GM12878 (cell line): ENCODE measurements at regions not wholly inside any gene's neighbourhood (a gene's known extent, or its start where the extent isn't known, plus 50 kb on each side); places are given as distances from the start of the nearest gene placed in this dataset.

Source experiments
- ATAC-seq: fragments of 200-7000 bp; cut with Tn5 transposase; 3 replicates; pipeline ENCODE4 v1.9.1; 2020; ENCODE audit warnings: mild to moderate bottlenecking, moderate library complexity
- BruUV-seq: library from RNA; stranded (reverse); fragments of 400-500 nt; replicated peaks from 2 replicates; lab custom pipeline; 2021; lab: Mats Ljungman, UMichigan
- CTCF ChIA-PET: fragments of 300-600 bp; sonication (Branson Sonifier 250); formaldehyde crosslinking; extraction: SDS; loops from one replicate; lab custom pipeline; 2021; ENCODE audit warnings: inconsistent platforms; lab: Yijun Ruan, JAX
- POLR2A ChIA-PET: fragments of 350-600 bp; formaldehyde crosslinking; extraction: SDS; loops from one replicate; lab custom pipeline; 2021; ENCODE audit warnings: inconsistent platforms; lab: Charles Lee
- RAD21 ChIA-PET: fragments of 300-600 bp; sonication (Branson Sonifier 250); formaldehyde crosslinking; loops from one replicate; lab custom pipeline; 2023; ENCODE audit warnings: antibody characterized with exemption; ENCODE audit not compliant: unreplicated experiment; lab: Charles Lee
- SMC1A ChIA-PET: fragments of 300-600 bp; sonication (Branson Sonifier 250); formaldehyde crosslinking; loops from one replicate; lab custom pipeline; 2023; ENCODE audit not compliant: unreplicated experiment, uncharacterized antibody; lab: Charles Lee
- DNase-seq: peaks from one replicate; pipeline ENCODE4 v3.0.0-alpha.2; 2011; ENCODE audit warnings: low read depth, low spot score
- FAIRE-seq: peaks from 3 replicates; lab custom pipeline; 2011; peaks lifted over from hg19 to GRCh38; lab: Jason Lieb, UNC
- H2AFZ ChIP-seq: 2 replicates; pipeline ENCODE4 v1.6.0; 2011; ENCODE audit warnings: low read depth, low read length, control low read depth; ENCODE audit not compliant: control insufficient read depth
- H3K27ac ChIP-seq: 2 replicates; pipeline ENCODE4 v1.5.1; 2011; ENCODE audit warnings: control low read depth; ENCODE audit not compliant: control insufficient read depth, insufficient read depth
- H3K27me3 ChIP-seq, 2 experiments: replicated peaks in 1 of 2; 2 replicates each; pipeline versions ENCODE4 v1.6.0 to v1.6.1; 2011; ENCODE audit warnings: low read length in 1 of 2; ENCODE audit not compliant: control insufficient read depth in 2 of 2, insufficient read depth in 2 of 2
- H3K36me3 ChIP-seq, 2 experiments: 2 replicates each; pipeline ENCODE4 v1.5.1; 2011; ENCODE audit warnings: low read length in 1 of 2; ENCODE audit not compliant: control insufficient read depth in 2 of 2, insufficient read depth in 2 of 2
- H3K4me1 ChIP-seq: 2 replicates; pipeline ENCODE4 v1.6.1; 2011; ENCODE audit warnings: mild to moderate bottlenecking, low read length, moderate library complexity, mixed read lengths; ENCODE audit not compliant: control insufficient read depth, insufficient read depth
- H3K4me2 ChIP-seq: 2 replicates; pipeline ENCODE4 v1.6.0; 2011; ENCODE audit warnings: control low read depth; ENCODE audit not compliant: control insufficient read depth, insufficient read depth
- H3K4me3 ChIP-seq: fragments of 200-600 bp; sonication (generic); 2 replicates; pipeline ENCODE4 v1.5.1; 2016
- H3K79me2 ChIP-seq: 2 replicates; pipeline ENCODE4 v1.6.0; 2011; ENCODE audit warnings: low read length; ENCODE audit not compliant: control insufficient read depth, insufficient read depth
- H3K9ac ChIP-seq: 2 replicates; pipeline ENCODE4 v1.8.0; 2011; ENCODE audit warnings: low read length, control low read depth, mixed read lengths; ENCODE audit not compliant: control insufficient read depth, insufficient read depth
- H3K9me3 ChIP-seq: replicated peaks from 3 replicates; pipeline ENCODE4 v1.5.1; 2011; ENCODE audit warnings: mild to moderate bottlenecking, low read length; ENCODE audit not compliant: control insufficient read depth, insufficient read depth
- H4K20me1 ChIP-seq: 2 replicates; pipeline ENCODE4 v1.6.0; 2011; ENCODE audit not compliant: control insufficient read depth, insufficient read depth
- CBFB ChIP-seq: IDR thresholded peaks from 2 replicates; pipeline ENCODE4 v1.6.1; 2016; ENCODE audit warnings: antibody characterized with exemption, low read depth
- CBX5 ChIP-seq: sonication (generic); IDR thresholded peaks from 2 replicates; pipeline ENCODE4 v1.6.1; 2016; ENCODE audit warnings: low read depth, moderate library complexity, mild to moderate bottlenecking, inconsistent platforms
- FOXK2 ChIP-seq: fragments of 450-650 bp; IDR thresholded peaks from 2 replicates; pipeline ENCODE4 v1.6.1; 2017; ENCODE audit warnings: mild to moderate bottlenecking, moderate library complexity
- HDAC2 ChIP-seq: fragments of 200-600 bp; sonication (generic); IDR thresholded peaks from 2 replicates; pipeline ENCODE4 v1.6.1; 2017
- JUND ChIP-seq: IDR thresholded peaks from 2 replicates; pipeline ENCODE4 v1.6.1; 2012; ENCODE audit warnings: low read depth, mild to moderate bottlenecking, low read length, improper control_type of control experiment, moderate library complexity
- MXI1 ChIP-seq: fragments of 150-350 bp; IDR thresholded peaks from 2 replicates; pipeline ENCODE4 v1.6.1; 2011; ENCODE audit warnings: low read depth, mild to moderate bottlenecking, inconsistent platforms, low read length, improper control_type of control experiment
- NR2C2 ChIP-seq: IDR thresholded peaks from 2 replicates; pipeline ENCODE4 v1.6.1; 2011; ENCODE audit warnings: borderline replicate concordance, low read depth; ENCODE audit not compliant: control insufficient read depth, insufficient read length
- RAD51 ChIP-seq: fragments of 450-650 bp; IDR thresholded peaks from 2 replicates; pipeline ENCODE4 v1.6.1; 2016; ENCODE audit warnings: moderate library complexity, mild to moderate bottlenecking, inconsistent platforms
- SIX5 ChIP-seq: IDR thresholded peaks from 2 replicates; pipeline ENCODE4 v1.6.1; 2011; ENCODE audit warnings: mild to moderate bottlenecking, low read depth, low read length, moderate library complexity; ENCODE audit not compliant: severe bottlenecking
- SP1 ChIP-seq: IDR thresholded peaks from one replicate; pipeline ENCODE4 v1.6.1; 2011; ENCODE audit warnings: low read depth, low read length
- SUZ12 ChIP-seq: fragments of 200-600 bp; sonication (generic); IDR thresholded peaks from one replicate; pipeline ENCODE4 v1.6.1; 2018; ENCODE audit warnings: antibody characterized with exemption, mild to moderate bottlenecking; ENCODE audit not compliant: unreplicated experiment
- TCF12 ChIP-seq: IDR thresholded peaks from 2 replicates; pipeline ENCODE4 v1.6.1; 2011; ENCODE audit warnings: low read depth, mild to moderate bottlenecking, low read length
- YBX1 ChIP-seq: fragments of 450-650 bp; IDR thresholded peaks from 2 replicates; pipeline ENCODE4 v1.6.1; 2016; ENCODE audit warnings: antibody characterized with exemption
- ZNF24 ChIP-seq: fragments of 450-650 bp; IDR thresholded peaks from 2 replicates; pipeline ENCODE4 v1.6.1; 2017; ENCODE audit warnings: antibody characterized with exemption, mild to moderate bottlenecking
- WGBS: methylation state at CpG from one replicate; pipeline ENCODE4 v1.1.6; 2016; ENCODE audit warnings: low lambda C conversion rate; ENCODE audit not compliant: insufficient replicate concordance, insufficient coverage; ENCODE audit errors: missing lambda C conversion rate; 5-methylcytosine and 5-hydroxymethylcytosine counted together
- in situ Hi-C: fragments of 300-500 bp; cut with MboI; formaldehyde crosslinking; loops from 9 replicates; pipeline ENCODE4 v1.14.3; 2018; ENCODE audit warnings: mixed read lengths
- intact Hi-C: fragments of 100-400 bp; cut with micrococcal nuclease; formaldehyde crosslinking; loops from one replicate; pipeline ENCODE4 v1.14.2; 2022; ENCODE audit not compliant: unreplicated experiment
- TF ChIP-seq, protein P1 (sequence below): fragments of 450-650 bp; IDR thresholded peaks from 2 replicates; pipeline ENCODE4 v1.6.1; 2016; ENCODE audit warnings: mild to moderate bottlenecking
- TF ChIP-seq, protein P2 (sequence below): IDR thresholded peaks from 2 replicates; pipeline ENCODE4 v1.6.1; 2012; ENCODE audit warnings: low read depth, low read length, improper control_type of control experiment
- TF ChIP-seq, protein P3 (sequence below): IDR thresholded peaks from 2 replicates; pipeline ENCODE4 v1.6.1; 2012; ENCODE audit warnings: mild to moderate bottlenecking, low read depth, low read length
- TF ChIP-seq, protein P4 (sequence below): fragments of 450-650 bp; IDR thresholded peaks from 2 replicates; pipeline ENCODE4 v1.6.1; 2017; ENCODE audit warnings: antibody characterized with exemption, mild to moderate bottlenecking, moderate library complexity

DNA sequence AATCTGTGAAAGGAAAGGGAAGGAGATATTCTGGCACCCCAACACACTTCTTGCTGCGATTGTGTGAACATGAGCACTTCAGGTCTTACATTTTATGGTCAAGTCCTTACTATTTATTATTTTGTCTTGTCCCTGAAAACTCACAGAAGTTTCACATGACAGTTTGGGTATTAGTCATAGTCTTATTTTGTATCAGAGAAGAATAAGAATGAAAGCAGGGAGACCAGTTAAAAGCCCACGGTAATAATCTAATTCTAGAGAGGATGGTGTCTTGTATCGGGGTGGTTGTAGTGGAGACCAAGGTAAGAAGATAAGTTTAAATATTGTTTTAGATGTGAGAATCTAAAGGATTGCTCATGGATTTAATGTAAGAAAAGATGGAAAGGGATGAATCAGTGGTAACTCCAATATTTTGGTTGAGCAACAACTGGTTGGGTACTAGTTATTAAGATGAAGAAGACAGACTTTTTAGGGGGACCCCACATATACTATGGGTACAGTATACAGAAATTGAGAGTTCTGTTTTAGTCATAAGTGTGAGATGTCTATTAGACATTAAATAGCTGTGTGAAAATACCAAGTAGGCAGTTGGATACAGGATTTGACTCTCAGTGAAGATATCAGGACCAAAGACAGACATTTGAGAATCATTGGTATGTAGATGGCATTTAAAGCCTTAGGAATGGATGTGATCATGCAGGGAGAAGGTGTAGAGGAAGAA, 227.6 kb downstream of the MFSD1 start:
- CTCF ChIA-PET: no interaction called here
- Histone ChIP-seq H2AFZ (no peak overlapping the region), H3K27ac (no peak overlapping the region), H3K9ac (no peak overlapping the region), H3K4me1 (no peaks in the 10 kb centered on the region), H3K79me2 (no peaks in the 10 kb centered on the region), H3K27me3 (no peaks in the 10 kb centered on the region; a peak in 1 of 4 replicates), H4K20me1 (no peaks in the 10 kb centered on the region), H3K9me3 (no peaks in the 10 kb centered on the region), H3K36me3 (no peaks in the 10 kb centered on the region), H3K4me2 (no peak overlapping the region; the same call in 1 of the 2 replicates), H3K4me3 (no peak overlapping the region)
- in situ Hi-C loops (no loop called here), intact Hi-C loops (no loop called here)
- RAD21 ChIA-PET: no interaction called here
- BruUV-seq: no TSS peak
- POLR2A ChIA-PET: no interaction called here
- FAIRE-seq (no peak), ATAC-seq (peak; percentile 37; the same call in 1 of the 3 replicates), DNase-seq (no peak)
- SMC1A ChIA-PET: no interaction called here
- WGBS: 1% methylated on average over 3 of the region's 3 CpGs
- TF ChIP-seq FOXK2: no peak
- no peak for TF ChIP-seq CBX5
- TF ChIP-seq RAD51: no peak
- TF ChIP-seq, protein P1, sequence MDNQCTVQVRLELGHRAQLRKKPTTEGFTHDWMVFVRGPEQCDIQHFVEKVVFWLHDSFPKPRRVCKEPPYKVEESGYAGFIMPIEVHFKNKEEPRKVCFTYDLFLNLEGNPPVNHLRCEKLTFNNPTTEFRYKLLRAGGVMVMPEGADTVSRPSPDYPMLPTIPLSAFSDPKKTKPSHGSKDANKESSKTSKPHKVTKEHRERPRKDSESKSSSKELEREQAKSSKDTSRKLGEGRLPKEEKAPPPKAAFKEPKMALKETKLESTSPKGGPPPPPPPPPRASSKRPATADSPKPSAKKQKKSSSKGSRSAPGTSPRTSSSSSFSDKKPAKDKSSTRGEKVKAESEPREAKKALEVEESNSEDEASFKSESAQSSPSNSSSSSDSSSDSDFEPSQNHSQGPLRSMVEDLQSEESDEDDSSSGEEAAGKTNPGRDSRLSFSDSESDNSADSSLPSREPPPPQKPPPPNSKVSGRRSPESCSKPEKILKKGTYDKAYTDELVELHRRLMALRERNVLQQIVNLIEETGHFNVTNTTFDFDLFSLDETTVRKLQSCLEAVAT: no peak
- TF ChIP-seq, protein P2, sequence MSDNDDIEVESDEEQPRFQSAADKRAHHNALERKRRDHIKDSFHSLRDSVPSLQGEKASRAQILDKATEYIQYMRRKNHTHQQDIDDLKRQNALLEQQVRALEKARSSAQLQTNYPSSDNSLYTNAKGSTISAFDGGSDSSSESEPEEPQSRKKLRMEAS: no peak
- no peak for TF ChIP-seq NR2C2
- TF ChIP-seq SUZ12: no peak
- TF ChIP-seq TCF12: no peak
- no peak for TF ChIP-seq SIX5
- no peak for TF ChIP-seq MXI1
- TF ChIP-seq YBX1: no peak
- no peak for TF ChIP-seq JUND
- no peak for TF ChIP-seq HDAC2
- TF ChIP-seq CBFB: no peak
- no peak for TF ChIP-seq SP1
- TF ChIP-seq, protein P3, sequence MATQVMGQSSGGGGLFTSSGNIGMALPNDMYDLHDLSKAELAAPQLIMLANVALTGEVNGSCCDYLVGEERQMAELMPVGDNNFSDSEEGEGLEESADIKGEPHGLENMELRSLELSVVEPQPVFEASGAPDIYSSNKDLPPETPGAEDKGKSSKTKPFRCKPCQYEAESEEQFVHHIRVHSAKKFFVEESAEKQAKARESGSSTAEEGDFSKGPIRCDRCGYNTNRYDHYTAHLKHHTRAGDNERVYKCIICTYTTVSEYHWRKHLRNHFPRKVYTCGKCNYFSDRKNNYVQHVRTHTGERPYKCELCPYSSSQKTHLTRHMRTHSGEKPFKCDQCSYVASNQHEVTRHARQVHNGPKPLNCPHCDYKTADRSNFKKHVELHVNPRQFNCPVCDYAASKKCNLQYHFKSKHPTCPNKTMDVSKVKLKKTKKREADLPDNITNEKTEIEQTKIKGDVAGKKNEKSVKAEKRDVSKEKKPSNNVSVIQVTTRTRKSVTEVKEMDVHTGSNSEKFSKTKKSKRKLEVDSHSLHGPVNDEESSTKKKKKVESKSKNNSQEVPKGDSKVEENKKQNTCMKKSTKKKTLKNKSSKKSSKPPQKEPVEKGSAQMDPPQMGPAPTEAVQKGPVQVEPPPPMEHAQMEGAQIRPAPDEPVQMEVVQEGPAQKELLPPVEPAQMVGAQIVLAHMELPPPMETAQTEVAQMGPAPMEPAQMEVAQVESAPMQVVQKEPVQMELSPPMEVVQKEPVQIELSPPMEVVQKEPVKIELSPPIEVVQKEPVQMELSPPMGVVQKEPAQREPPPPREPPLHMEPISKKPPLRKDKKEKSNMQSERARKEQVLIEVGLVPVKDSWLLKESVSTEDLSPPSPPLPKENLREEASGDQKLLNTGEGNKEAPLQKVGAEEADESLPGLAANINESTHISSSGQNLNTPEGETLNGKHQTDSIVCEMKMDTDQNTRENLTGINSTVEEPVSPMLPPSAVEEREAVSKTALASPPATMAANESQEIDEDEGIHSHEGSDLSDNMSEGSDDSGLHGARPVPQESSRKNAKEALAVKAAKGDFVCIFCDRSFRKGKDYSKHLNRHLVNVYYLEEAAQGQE: no peak
- TF ChIP-seq, protein P4, sequence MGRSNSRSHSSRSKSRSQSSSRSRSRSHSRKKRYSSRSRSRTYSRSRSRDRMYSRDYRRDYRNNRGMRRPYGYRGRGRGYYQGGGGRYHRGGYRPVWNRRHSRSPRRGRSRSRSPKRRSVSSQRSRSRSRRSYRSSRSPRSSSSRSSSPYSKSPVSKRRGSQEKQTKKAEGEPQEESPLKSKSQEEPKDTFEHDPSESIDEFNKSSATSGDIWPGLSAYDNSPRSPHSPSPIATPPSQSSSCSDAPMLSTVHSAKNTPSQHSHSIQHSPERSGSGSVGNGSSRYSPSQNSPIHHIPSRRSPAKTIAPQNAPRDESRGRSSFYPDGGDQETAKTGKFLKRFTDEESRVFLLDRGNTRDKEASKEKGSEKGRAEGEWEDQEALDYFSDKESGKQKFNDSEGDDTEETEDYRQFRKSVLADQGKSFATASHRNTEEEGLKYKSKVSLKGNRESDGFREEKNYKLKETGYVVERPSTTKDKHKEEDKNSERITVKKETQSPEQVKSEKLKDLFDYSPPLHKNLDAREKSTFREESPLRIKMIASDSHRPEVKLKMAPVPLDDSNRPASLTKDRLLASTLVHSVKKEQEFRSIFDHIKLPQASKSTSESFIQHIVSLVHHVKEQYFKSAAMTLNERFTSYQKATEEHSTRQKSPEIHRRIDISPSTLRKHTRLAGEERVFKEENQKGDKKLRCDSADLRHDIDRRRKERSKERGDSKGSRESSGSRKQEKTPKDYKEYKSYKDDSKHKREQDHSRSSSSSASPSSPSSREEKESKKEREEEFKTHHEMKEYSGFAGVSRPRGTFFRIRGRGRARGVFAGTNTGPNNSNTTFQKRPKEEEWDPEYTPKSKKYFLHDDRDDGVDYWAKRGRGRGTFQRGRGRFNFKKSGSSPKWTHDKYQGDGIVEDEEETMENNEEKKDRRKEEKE: no peak
- TF ChIP-seq ZNF24: no peak
